ENCODE measurements at regions not wholly inside any gene's neighbourhood (a gene's known extent, or its start where the extent isn't known, plus 50 kb on each side); places are given as distances from the start of the nearest gene placed in this dataset.

GRCh38 chr16:54856871-54857270 is 73.8 kb upstream of the IRX5 start (continued):
- TF ChIP-seq MAZ (IDR thresholded peaks at IDR 0.05; ENCODE audit: borderline replicate concordance, low read depth, low read length): no peak

GRCh38 chr16:54847609-54848008 is 83.1 kb upstream of the IRX5 start:
- peaks cover 7% of the 10 kb centered on the region; the same call in 2 of the 3 replicates for H3K4me1 ChIP-seq
- WGBS (ENCODE audit: missing lambda C conversion rate): 7% methylated on average over 2 of the region's 2 CpGs
- no peak for DNase-seq (ENCODE audit: low read depth in 1 of 2, low spot score in 1 of 2)
- peaks cover 13% of the 10 kb centered on the region; the same call in 2 of the 3 replicates for H3K9me3 ChIP-seq
- no peak for ATAC-seq
- ChIA-PET CTCF (no interaction called here), POLR2A (no interaction called here)
- no peak overlapping the region for H3K27ac ChIP-seq
- FAIRE-seq: no peak
- no peak overlapping the region for H3K4me3 ChIP-seq
- H3K4me2 ChIP-seq: peak overlapping the region; percentile 20; the same call in 2 of the 3 replicates
- TF ChIP-seq CBX2 (IDR thresholded peaks at IDR 0.05; ENCODE audit: borderline replicate concordance, low read depth) (no peak), SREBF2 (IDR thresholded peaks at IDR 0.05) (no peak)

- Histone ChIP-seq H3K27ac (no peak overlapping the region), H3K4me3 (no peak overlapping the region), H3K4me2 (peak overlapping the region; percentile 20; the same call in 2 of the 3 replicates), H3K4me1 (peaks cover 7% of the 10 kb centered on the region; the same call in 2 of the 3 replicates), H3K9me3 (peaks cover 15% of the 10 kb centered on the region; the same call in 2 of the 3 replicates)
- ATAC-seq: no peak
- peak in 1 of 2 experiments; percentile 9 for DNase-seq (ENCODE audit: low read depth in 1 of 2, low spot score in 1 of 2)
- no peak for FAIRE-seq
- POLR2A ChIA-PET: no interaction called here
- TF ChIP-seq KDM1A (IDR thresholded peaks at IDR 0.05; ENCODE audit: low read depth) (no peak), PHF8 (IDR thresholded peaks at IDR 0.05; ENCODE audit: borderline replicate concordance, low read depth) (no peak), FOSB (CRISPR knock-in tag; IDR thresholded peaks at IDR 0.05) (no peak), POLR2AphosphoS2 (conservative IDR thresholded peaks at IDR 0.05; ENCODE audit: low read length) (no peak), GATA3 (IDR thresholded peaks at IDR 0.05; ENCODE audit: borderline replicate concordance) (no peak), MYC (IDR thresholded peaks at IDR 0.05; ENCODE audit: borderline replicate concordance, low read length) (no peak)
- whole genome bisulfite sequencing (ENCODE audit: missing lambda C conversion rate): 73% methylated on average over 5 of the region's 5 CpGs
- CTCF ChIA-PET: no interaction called here
These were observed 83.5 kb upstream of the IRX5 start for GRCh38 chr16:54847207-54847606.

GRCh38 chr16:54846766-54847165 is 83.9 kb upstream of the IRX5 start:
- DNase-seq (ENCODE audit: low read depth in 1 of 2, low spot score in 1 of 2): peak in 1 of 2 experiments; percentile 8
- POLR2A ChIA-PET: no interaction called here
- H3K27ac ChIP-seq: no peak overlapping the region
- CTCF ChIA-PET: no interaction called here
- 28% methylated on average over 4 of the region's 4 CpGs for WGBS (ENCODE audit: missing lambda C conversion rate)
- no peak overlapping the region for H3K4me3 ChIP-seq
- TF ChIP-seq ZSCAN20 (CRISPR knock-in tag; IDR thresholded peaks at IDR 0.05): no peak
- TF ChIP-seq PHF8 (IDR thresholded peaks at IDR 0.05; ENCODE audit: borderline replicate concordance, low read depth): no peak
- TF ChIP-seq POLR2A (IDR thresholded peaks at IDR 0.05; ENCODE audit: low read length): no peak
- no peak for TF ChIP-seq PBX3 (IDR thresholded peaks at IDR 0.05)
- no peak for TF ChIP-seq RCOR1 (IDR thresholded peaks at IDR 0.05; ENCODE audit: low read depth, low read length)
- no peak for TF ChIP-seq FOSL2 (IDR thresholded peaks at IDR 0.05)
- no peak for TF ChIP-seq FOSL2 (CRISPR knock-in tag; IDR thresholded peaks at IDR 0.05)
- TF ChIP-seq MAZ (IDR thresholded peaks at IDR 0.05; ENCODE audit: borderline replicate concordance, low read depth, low read length): no peak
- TF ChIP-seq CHD2 (IDR thresholded peaks at IDR 0.05; ENCODE audit: low read length, partially characterized antibody): no peak
- no peak for FAIRE-seq
- H3K9me3 ChIP-seq: peaks cover 15% of the 10 kb centered on the region; the same call in 2 of the 3 replicates
- no peak overlapping the region; the same call in 2 of the 3 replicates for H3K4me2 ChIP-seq
- ATAC-seq: 0 out of 6 replicates have a peak, but pooled peaks of 1 of the 2 experiments have one; percentile 43
- peaks cover 7% of the 10 kb centered on the region; the same call in 2 of the 3 replicates for H3K4me1 ChIP-seq

- no peak for DNase-seq (ENCODE audit: low read depth in 1 of 2, low spot score in 1 of 2)
- peaks cover 15% of the 10 kb centered on the region; the same call in 2 of the 3 replicates for H3K9me3 ChIP-seq
- no peak overlapping the region for H3K27ac ChIP-seq
- ChIA-PET CTCF (interaction anchor here (1.3 kb wide), 1 partner anchor 18 kb away, joined by 4 read pairs; no protein-coding TSS in a partner anchor), POLR2A (no interaction called here)
- FAIRE-seq: no peak
- peaks cover 7% of the 10 kb centered on the region; the same call in 2 of the 3 replicates for H3K4me1 ChIP-seq
- 7% methylated on average over 1 of the region's 1 CpG for WGBS (ENCODE audit: missing lambda C conversion rate)
- no peak overlapping the region for H3K4me3 ChIP-seq
- ATAC-seq: no peak
- H3K4me2 ChIP-seq: no peak overlapping the region
- TF ChIP-seq HOXB5 (CRISPR knock-in tag; IDR thresholded peaks at IDR 0.05): no peak
- TF ChIP-seq EP300 (IDR thresholded peaks at IDR 0.05): no peak
- TF ChIP-seq ELK1 (IDR thresholded peaks at IDR 0.05; ENCODE audit: low read depth, low read length): no peak
- TF ChIP-seq REST (IDR thresholded peaks at IDR 0.05): no peak
- TF ChIP-seq USF2 (IDR thresholded peaks at IDR 0.05): no peak
- TF ChIP-seq HOXB13 (CRISPR knock-in tag; IDR thresholded peaks at IDR 0.05; ENCODE audit: low read depth): no peak
- no peak for TF ChIP-seq SREBF2 (IDR thresholded peaks at IDR 0.05)
- no peak for TF ChIP-seq TFCP2L1 (CRISPR knock-in tag; IDR thresholded peaks at IDR 0.05)
- no peak for TF ChIP-seq MYC (IDR thresholded peaks at IDR 0.05; ENCODE audit: borderline replicate concordance, low read length)
These were observed 87.3 kb upstream of the IRX5 start for GRCh38 chr16:54843424-54843750.

All from A549 (cell line).